Mucosa of gallbladder (tissue), 1 donor: ENCODE measurements at regions not wholly inside any gene's neighbourhood (a gene's known extent, or its start where the extent isn't known, plus 50 kb on each side); places are given as distances from the start of the nearest gene placed in this dataset.

Source experiments
- DNase-seq: peaks from one replicate; pipeline ENCODE4 v3.0.0-alpha.2; 2020; ENCODE audit warnings: low spot score
- donor health status: DM: no; HTN: no; CAD: no.

DNA sequence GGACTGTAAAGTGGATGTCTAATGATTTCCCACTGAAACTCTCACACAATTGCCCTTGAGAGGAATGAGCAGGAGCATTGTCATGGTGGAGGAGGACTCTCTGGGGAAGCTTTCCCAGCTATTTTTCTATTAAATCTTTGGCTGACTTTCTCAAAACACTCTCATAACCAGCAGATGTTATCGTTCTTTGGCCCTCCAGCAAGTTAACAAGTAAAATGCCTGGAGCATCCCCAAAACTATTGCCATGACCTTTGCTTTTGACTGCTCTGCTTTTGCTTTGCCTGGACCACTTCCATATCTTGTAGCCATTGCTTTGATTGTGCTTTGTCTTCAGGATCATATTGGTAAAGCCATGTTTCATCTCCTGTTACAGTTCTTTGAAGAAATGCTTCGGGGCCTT lies 120.2 kb upstream of the PDE5A start:
- no peak for DNase-seq

DNA sequence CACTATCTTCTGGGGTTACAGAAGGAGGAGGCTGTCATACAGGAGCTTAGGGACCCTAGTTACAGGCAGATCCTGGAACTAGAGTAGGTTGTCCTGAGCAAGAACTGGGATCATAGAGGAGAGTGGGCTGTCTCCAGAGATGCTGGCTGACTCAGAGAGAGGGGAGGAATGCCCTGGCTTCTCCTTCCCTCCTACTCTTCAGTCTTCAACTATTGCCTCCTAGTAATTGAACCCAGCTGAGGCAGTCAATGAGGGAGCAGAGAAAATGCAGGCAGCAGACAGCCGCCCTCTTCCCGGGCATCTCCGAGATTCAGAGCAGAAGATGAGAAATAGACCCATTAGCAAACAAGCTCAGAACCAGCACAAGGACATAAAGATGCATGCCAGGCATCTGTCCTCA lies 118.3 kb upstream of the PDE5A start:
- DNase-seq: no peak

DNA sequence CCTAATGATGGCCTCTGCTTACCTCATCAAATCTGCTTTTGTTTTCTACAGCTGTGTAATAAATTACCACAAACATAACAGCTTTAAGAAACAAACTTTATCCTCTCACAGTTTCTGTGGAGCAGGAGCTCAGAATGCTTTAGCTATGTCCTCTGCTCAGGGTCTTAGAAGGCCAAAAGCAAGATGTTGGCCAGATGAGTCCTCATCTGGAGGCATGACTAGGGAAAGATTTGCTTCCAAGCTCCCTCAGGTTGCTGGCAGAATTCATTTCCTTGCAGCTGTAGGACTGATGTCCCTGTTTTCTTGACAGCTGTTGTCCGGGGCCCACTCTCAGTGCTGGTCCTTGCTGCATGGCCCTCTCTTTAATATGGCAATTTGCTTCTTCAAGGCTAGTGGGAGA lies 116.7 kb upstream of the PDE5A start:
- no peak for DNase-seq

DNA sequence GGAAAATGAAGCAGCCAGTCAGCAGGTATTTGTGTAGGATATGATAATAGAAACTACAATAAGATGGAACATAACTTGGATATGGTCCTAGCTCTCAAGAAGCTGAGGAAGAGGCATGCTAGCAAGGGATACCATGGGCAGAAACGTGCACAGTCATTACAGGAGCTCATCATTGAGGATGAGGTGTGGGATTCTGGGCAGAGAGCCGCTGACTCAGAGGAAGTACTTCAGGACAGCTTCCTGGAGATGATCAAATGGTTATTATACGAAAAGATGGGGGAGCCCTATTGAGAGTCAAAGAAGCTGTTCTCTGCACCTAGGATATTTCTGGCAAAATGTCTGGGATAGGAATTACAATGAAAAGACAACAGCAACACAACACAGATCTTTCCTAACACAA lies 116.0 kb upstream of the PDE5A start:
- no peak for DNase-seq

DNA sequence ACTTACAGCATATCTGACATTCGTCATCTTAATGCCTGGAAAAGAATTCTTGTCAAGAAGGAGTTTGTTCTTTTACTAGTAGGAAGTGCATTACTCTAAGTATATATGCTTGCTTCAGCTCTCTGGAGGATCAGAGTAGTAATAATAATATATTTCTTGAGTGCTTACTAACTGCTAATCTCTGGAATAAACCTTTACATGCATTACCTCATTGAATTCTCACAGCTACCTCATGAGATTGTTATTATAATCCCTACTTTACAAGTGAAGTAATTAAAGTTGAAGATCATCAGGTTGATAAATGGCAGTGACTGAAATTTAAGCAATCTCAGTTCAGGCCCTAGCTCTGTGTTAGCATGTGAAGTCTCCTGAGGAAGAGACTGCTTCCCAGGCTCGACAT lies 115.0 kb upstream of the PDE5A start:
- no peak for DNase-seq

DNA sequence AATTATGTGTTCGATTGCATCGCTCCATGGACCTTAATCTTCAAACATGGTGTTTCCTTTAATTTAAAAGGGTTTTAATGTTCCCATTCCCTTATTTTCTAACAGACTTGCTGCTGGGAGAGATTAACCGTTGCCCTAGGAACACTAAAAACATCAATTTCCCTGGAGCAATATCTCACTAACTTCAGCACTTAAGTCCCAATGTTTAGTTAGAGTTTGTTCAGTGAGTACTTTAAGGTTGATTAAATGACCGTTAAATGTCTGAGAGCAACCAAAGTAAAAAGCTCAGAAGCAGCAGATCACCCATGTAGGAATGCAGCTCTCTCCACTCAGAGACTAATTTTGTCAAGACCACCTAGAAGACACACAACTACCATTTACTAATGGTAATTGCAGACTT lies 111.2 kb upstream of the PDE5A start:
- DNase-seq: no peak

DNA sequence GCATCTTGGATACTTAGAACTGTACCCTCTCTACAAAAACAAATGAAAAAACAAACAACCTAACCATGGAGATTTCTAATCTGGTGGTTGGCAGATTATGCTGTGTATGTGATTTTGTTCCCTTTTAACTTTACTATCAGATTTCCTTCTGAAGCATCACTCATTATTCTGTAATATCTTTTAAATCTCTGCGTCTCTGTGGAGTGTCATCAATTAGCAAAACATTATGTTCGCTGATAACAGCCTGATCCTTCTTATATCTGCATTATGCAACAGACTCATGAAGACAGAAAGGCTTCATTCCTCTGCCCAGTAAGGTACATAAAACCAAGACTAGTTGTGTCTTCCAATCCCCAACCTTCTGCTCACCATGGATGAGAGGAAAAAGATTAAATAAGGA lies 110.3 kb upstream of the PDE5A start:
- DNase-seq: no peak

DNA sequence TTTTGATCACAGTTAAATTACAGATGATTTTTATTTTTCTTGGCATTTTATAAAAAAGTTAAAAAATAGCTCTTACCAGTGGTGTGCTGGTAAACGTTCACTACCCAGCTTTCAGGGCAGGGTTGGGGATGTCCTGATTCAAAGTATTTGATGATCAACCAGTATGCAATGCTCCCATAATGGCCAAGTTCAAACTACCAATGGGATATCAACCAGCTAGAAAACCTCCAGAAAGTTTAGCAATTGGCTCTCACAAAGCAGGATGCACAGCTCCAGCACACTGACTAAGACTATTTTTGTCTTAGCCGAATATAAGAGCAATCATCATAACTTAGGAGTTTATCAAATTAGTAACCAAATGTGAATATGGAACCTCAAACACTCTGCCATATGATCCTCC lies 108.0 kb upstream of the PDE5A start:
- no peak for DNase-seq

DNA sequence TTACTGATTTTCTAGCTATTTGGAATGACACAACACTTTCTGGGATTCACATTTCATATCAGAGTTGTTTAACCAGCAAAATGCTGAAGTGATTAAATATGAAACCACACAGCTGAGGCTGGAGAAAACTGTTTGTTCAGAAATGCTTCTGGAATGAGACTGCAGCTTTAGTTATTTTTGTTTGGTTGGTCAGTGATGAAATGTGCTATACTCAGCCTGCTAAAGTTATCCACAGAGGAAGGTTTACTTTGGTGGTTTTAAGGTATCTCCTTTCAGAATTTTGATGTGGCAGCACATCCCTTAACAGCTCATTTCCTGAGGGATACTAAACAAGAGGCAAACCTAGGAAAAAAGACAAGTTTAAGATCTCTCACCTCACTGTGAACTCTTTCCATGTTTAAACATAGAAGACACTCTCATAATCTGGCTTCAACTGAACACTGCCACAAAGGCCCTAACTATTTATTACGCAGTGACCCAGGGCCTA lies 106.6 kb upstream of the PDE5A start:
- no peak for DNase-seq

DNA sequence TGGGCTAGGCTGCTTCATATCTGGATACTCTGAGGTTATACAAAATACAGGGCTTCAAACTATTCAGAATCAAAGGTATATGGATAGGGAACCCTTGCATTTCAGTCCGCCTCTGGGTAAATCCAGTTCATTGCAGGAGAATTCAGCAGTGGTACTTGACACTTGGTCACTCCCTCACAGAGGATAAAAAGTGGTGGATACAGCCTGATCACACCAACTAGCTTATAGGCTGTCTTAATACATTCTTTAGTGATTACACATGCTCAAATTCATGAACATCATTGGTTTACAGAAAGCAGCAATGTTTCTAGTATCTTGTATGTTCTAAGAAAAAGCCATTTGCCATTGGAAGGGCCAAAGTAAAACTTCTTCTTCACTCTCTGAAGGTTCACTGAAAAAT lies 104.8 kb upstream of the PDE5A start:
- no peak for DNase-seq

DNA sequence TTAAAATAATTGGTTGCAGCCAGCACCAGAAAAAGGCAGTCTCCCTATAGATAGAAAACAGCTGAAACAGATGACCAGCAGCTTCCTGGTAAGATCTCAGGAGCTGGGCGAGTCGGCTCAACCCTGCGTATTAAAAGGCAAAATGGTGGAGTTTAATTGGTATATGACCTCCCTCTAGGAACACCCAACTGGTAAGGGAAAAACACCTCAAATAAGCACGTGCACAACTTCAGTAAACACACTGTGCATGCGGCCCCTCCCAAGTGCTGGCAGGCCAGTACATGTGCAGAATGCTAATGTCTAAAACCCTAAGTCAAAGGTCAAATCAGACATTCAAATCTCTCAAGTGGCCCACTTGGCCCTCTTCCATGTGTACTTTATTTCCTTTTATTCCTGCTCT lies 103.2 kb upstream of the PDE5A start:
- peak; percentile 16 for DNase-seq

DNA sequence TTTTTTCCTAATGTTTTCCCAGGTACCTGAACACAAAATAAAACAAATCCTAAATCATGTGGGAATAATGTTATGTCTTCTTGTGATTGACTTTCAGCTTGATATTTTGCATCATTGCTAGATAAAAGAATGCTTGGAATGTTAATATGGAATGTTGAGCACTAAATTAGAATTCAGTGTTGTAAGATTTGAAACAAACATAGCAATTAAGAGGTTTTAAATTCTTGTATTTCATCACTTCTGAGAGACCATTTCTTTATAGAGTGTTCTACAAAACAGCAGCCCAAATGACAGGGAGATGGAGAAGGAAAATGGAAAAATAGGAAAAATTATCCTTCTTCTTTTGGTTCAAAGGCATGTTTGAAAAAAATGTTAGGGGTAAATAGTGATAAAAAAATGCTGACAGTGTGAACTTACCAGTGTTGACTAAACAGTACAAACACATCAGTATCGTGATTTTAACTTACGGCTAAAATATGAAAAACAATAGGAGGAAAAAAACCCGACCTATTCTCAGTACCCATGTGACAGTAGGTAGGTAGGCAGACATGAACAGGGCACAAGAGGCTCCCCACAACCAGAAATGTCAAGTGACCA lies 102.6 kb upstream of the PDE5A start:
- no peak for DNase-seq

DNA sequence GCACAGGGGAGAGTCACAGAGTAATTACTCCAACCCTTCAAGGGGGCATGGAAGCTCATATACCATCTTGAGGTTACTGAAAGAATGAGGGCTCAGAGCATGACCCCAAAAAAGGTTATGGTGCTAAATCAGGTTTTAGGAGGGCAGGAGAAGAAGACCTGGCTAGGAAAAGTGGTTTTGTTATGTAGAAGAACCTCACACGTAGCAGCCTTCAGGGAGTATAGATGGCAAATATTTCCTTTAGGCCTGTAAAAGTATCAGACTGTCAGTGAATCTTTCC lies 102.0 kb upstream of the PDE5A start:
- no peak for DNase-seq

DNA sequence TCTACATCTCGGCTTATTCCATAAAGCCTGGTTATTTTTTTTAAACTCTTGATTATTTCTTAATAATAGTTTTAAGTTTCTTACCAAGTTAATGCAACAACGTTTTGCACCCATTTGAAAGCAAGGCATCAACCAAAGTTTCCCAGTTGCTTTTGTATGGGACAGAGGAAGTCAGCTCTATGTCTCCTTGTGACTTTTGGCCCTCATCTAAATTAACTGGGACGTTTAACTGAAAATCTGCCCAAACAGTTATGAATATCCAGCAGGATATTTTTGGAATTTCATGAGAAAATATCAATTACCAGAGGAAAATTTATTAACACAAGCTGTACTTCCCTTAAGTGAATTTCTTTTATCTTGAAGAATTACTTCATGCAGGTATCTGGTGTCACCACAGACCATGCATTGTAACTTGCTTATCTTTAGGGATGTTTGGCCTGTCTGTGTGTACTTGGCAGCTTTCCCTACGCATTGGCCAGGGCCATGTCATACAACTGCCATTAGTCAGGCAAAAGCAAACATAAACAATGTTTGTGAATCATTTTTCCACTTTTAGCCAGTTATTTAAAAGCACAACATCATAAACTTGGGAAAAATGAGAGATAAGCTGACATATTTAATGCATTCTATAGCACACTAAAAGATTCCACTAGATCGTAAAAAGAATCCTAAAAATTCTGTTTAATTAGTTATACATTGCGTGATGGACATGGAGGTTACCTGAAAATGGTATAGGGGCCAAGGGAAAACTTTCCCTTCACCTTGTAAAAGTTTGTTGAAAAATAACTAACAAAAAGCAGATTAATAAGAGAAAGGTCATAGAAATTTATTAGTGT lies 101.4 kb upstream of the PDE5A start:
- DNase-seq: peak; percentile 89

DNA sequence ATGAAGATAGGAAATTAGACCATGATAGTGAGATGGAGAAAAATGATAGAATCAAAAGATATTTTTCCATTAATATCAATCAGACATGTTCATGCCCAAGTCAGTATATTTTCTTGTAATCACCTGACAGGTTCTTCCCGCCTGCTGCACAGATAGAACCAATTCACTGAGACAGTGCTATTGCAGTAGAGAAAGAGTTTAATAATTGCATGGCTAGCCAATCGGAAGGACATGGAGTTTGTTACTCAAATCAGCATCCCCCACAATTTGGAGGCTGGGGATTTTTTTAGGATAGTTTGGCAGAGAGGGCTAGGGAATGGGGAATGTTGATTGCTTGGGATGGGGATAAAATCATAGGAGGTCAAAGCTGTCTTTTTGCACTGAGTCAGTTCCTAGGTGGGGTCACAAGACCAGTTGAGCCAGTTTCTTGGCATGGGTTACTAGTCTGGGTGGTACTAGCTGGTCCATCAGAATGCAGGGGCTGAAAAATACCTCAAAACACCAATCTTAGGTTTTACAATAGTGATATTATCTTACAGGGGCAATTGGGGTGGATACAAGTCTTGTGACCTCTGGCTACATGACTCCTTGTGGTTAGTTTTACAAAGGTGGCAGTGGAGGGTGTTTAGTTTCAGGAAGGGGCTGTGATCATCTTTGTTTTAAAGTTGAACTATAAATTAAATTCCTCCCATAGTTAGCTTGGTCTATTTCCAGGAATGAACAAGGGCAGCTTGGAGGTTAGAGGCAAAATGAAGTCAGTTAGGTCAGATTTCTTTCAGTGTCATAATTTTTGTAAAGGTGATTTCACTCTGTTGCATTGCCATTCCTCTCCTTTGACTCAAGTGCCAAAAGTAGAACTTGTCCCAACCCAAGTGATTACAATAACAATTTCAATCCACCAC lies 100.3 kb upstream of the PDE5A start:
- no peak for DNase-seq

DNA sequence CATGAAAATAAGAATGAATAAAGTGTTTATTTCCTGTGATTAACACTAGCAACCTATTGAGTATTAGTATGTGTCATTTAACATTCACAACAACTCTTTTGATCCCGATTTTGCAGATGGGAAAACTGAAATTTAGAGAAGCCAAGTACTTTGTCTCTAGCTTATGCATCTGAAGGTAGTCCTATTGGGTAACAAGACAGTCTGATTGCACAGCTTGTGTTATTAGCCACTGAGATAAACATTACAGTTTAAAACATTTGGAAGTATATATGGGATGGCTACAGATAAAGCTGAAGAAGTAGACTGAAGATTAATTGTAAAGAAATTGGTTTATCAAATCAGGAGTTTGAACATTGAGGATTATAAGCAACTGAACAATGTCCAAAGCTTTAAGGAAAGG lies 99.6 kb upstream of the PDE5A start:
- no peak for DNase-seq

DNA sequence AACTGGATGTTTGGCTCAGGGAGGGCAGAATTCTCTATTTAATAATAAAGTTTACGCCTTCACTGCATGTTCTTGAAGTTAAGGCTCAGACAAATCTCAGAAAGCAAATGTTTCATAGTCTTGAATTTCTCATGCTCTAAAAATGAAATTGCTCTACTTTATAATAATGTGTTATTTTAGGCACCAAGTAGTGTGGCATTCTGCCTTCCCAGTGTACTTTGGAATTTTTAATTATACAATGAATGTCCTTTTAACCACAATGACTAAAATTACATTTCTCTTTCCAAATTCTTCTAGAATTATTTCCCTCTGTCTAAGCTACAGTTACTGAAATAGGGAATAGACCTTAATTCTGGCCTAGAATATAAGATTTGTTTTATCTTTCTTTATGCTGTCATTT lies 97.9 kb upstream of the PDE5A start:
- DNase-seq: no peak

DNA sequence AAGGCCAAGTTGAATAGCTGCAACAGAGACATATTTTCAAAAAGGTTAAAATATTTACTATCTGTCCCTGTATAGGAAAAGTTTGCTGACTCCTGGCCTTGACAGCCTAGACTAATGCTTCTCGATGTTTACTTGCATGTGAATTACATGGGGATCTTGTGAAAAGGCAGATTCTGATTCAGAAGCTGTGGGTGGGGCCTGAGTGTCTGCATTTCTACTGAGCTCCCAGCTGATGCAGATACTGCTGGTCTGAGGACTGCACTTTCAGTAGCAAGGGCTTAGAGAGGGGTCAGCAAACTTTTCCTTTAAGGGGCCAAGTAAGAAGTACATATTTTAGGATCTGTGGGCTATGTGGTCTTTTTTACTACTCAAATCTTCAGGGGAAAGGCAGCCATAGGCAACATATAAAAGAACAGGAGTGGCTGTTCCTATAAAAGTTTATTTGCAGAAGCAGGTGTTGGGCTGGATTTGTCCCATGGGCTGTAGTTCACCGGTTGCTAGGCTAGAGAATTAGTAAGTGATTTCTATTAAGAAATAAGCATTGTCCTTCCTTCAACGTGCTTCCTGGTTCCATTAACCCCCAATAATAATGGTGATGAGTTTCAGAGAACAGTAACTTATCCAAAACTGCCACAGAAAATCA lies 97.2 kb upstream of the PDE5A start:
- DNase-seq: no peak

DNA sequence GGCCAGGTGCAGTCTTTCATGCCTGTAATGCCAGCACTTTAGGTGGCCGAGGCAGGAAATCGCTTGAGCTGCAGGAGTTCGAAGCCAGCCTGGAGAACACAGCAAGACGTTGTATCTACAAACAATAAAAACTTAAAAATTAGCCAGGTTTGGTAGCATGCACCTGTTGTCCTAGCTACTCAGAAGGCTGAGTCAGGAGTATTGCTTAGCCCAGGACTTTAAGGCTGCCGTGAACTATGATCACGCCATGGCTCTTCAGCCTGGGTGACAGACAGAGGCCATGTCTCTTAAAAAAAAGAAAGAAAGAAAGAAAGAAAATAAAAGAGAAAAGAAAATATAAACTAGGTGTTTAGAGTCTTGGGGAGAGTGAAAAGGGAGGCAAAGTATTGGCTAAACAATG lies 96.4 kb upstream of the PDE5A start:
- DNase-seq: no peak

DNA sequence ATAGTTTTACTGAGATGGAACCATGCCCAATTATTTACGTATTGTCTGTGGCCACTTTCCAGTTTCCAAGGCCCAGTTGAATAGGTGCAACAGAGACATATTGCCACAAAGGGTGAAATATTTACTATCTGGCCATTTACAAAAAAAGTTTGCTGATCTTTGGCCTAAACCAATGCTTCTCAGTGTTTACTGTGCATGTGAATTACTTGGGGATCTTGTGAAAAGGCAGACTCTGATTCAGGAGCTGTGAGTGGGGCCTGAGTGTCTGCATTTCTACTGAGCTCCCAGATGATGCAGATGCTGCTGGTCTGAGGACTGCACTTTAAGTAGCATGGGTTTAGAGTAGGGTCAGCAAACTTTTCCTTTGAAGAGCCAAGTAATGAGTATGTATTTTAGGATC lies 94.1 kb upstream of the PDE5A start:
- DNase-seq: no peak

DNA sequence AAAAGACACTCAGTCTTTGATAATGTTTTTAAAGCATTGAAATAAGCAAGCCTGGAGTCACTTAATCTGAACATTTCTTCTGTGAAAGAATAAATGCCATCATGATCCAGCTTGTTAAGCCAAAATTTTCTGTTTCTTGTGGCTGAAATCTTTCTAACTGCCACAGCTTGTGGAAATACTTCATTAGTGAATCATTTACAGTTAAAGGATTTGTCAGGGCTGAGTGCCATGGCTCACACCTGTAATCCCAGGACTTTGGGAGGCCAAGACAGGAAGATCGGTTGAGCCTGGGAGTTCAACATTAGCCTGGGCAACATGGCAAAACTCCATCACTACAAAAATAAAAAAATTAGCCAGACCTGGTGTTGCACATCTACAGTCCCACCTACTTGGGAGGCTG lies 93.3 kb upstream of the PDE5A start:
- DNase-seq: no peak
